Activated naive CD8-positive, alpha-beta T cell treated with anti-CD3 and anti-CD28 coated beads for 36 hours (primary cell): ENCODE measurements at regions not wholly inside any gene's neighbourhood (a gene's known extent, or its start where the extent isn't known, plus 50 kb on each side); places are given as distances from the start of the nearest gene placed in this dataset.

Source experiments
- DNase-seq: peaks from one replicate; pipeline ENCODE4 v3.0.0; 2021
- H3K27ac Mint-ChIP-seq: one replicate; pipeline ENCODE4 v1.8.0; 2022; ENCODE audit warnings: mild to moderate bottlenecking, moderate library complexity, mixed read lengths
- H3K27me3 Mint-ChIP-seq: one replicate; pipeline ENCODE4 v1.8.0; 2022; ENCODE audit warnings: mild to moderate bottlenecking, mixed read lengths
- H3K36me3 Mint-ChIP-seq: one replicate; pipeline ENCODE4 v1.8.0; 2021; ENCODE audit warnings: mild to moderate bottlenecking, mixed read lengths
- H3K4me1 Mint-ChIP-seq: one replicate; pipeline ENCODE4 v1.8.0; 2021; ENCODE audit warnings: mixed read lengths
- H3K4me3 Mint-ChIP-seq: one replicate; pipeline ENCODE4 v1.8.0; 2022; ENCODE audit warnings: mild to moderate bottlenecking, moderate library complexity, mixed read lengths
- H3K9me3 Mint-ChIP-seq: one replicate; pipeline ENCODE4 v1.8.0; 2022; ENCODE audit warnings: mixed read lengths

DNA sequence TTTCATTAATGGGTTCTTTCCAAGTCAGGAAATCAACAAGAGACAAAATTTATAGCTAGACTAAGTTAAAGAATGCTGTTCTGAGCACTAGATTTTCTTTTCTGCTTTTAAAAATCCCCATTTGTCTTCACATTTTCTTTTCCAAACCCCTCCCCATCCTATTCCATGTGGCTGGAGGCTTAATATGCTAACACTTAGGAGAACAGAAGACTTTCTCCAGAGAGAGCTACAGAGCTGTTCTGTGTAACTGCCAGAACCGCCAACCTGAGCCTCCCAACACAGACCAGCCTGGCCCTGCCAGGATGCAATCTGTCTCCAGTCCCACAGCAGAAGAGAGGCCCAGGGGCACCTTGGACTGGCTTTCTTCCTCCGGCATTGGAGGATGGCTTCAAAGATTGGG lies 264.1 kb downstream of the NDFIP2 start:
- DNase-seq = no peak
- no peaks in the 10 kb centered on the region for H3K4me1 Mint-ChIP-seq
- H3K9me3 Mint-ChIP-seq = no peaks in the 10 kb centered on the region
- no peak overlapping the region for H3K27ac Mint-ChIP-seq
- H3K36me3 Mint-ChIP-seq = no peaks in the 10 kb centered on the region
- no peaks in the 10 kb centered on the region for H3K27me3 Mint-ChIP-seq
- H3K4me3 Mint-ChIP-seq = no peak overlapping the region

DNA sequence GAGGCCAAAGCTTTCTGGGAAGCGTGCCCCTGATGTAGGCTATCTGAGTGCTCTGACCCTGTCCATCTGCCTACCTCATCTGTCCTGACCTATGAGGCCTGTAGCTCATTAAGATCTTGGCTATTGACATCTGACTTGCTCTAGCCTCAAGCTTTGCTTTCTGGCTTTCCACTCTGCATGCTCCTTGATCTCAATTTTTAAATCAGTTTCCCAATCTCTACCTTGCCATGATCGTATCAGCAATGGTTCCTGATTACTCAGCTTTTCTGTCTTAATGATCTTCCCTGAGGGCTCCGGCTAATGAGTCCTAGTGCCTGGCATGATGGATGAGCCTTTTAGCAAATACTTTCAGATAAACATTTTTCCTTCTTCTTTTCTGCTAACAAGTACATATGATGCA lies 262.0 kb downstream of the NDFIP2 start:
- DNase-seq = no peak
- H3K36me3 Mint-ChIP-seq = no peaks in the 10 kb centered on the region
- no peaks in the 10 kb centered on the region for H3K9me3 Mint-ChIP-seq
- H3K27me3 Mint-ChIP-seq = no peaks in the 10 kb centered on the region
- no peak overlapping the region for H3K4me3 Mint-ChIP-seq
- H3K4me1 Mint-ChIP-seq = no peaks in the 10 kb centered on the region
- no peak overlapping the region for H3K27ac Mint-ChIP-seq

DNA sequence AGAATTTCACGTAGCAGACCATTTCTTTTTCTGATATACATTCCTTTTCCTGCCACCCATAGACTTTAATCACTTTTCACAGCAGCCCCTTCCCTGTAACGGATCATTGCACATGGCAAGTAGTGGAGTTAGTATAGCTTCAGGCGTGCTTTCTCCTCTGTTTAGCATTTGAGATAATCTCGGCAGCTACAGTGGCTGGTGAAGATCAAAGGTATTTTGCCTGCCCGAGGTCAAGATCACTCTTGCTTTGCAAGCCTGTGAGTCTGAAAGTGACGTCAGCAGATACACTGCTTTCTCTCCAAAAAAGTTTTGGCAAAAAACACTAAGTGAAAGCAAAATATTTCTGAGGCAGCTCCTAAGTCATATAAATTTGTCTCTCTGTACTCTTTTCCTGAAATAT lies 260.0 kb downstream of the NDFIP2 start:
- Mint-ChIP-seq H3K27ac (no peak overlapping the region), H3K27me3 (no peaks in the 10 kb centered on the region)

DNA sequence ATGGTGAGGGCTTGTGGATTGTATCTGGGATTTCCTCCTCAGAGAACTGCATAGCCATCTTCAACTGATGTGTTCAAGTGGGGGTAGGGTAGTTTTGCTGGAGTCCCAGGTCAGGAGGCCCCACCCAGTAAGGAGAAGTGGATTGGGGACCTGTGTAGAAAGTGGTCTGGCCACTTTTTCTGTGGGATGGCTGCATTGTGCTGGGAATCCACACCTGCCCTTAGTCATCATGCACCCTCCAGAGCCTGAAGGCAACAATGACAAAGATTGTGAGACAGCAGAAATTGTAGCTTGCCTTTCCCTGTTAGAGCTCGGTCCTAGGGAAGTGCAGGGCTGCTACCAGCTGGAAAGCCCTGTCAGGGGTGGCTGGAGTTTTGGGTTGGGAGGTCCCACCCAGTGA lies 255.4 kb downstream of the NDFIP2 start:
- Mint-ChIP-seq H3K4me1 (no peaks in the 10 kb centered on the region), H3K27me3 (peaks cover 11% of the 10 kb centered on the region), H3K27ac (no peak overlapping the region), H3K4me3 (no peak overlapping the region), H3K36me3 (no peaks in the 10 kb centered on the region), H3K9me3 (no peaks in the 10 kb centered on the region)
- no peak for DNase-seq

More for the DNA sequence above, 260.0 kb downstream of the NDFIP2 start:
- DNase-seq = no peak
- no peaks in the 10 kb centered on the region for H3K4me1 Mint-ChIP-seq
- no peak overlapping the region for H3K4me3 Mint-ChIP-seq
- no peaks in the 10 kb centered on the region for H3K9me3 Mint-ChIP-seq
- H3K36me3 Mint-ChIP-seq = no peaks in the 10 kb centered on the region

DNA sequence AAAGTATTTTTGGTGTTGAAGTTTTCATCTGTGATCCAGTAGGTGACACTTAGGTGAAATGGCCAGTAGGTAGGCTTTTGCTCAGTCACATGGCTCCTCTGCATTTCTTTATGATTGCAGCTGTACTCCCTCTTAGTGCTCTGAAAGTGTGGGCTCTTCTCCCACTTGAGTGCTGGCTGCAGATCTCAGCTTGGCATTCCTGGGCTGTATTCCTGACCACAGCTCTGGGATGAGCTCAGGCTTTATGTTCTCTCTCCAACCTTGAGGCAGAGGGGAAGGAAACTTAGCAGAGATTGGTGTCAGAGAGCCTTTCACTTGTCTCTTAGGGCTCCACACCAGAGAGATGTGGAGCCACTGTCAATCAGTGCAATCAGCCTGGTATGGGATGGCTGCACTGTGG lies 254.3 kb downstream of the NDFIP2 start:
- H3K4me1 Mint-ChIP-seq = no peaks in the 10 kb centered on the region
- H3K36me3 Mint-ChIP-seq = no peaks in the 10 kb centered on the region
- H3K4me3 Mint-ChIP-seq = no peak overlapping the region
- H3K9me3 Mint-ChIP-seq = no peaks in the 10 kb centered on the region
- H3K27me3 Mint-ChIP-seq = peaks cover 11% of the 10 kb centered on the region
- no peak for DNase-seq
- no peak overlapping the region for H3K27ac Mint-ChIP-seq

DNA sequence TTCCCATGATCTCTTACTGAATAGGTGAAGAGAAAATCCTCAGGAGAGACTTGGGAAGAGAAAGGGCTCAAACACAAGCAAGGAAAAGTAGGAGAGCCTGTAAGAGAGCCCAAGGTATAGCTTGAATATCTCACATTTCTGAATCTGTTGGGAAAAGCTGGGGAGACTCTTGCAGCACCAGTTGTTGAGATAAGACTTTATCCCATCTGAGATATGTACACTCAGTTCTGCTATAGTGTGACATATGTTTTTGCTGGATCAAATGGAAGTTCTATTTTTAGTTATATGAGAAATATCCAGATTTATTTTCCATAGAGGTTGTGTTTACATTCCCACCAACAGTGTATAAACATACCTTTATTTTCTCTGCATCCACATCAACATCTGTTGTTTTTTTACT lies 246.1 kb downstream of the NDFIP2 start:
- Mint-ChIP-seq H3K4me1 (no peaks in the 10 kb centered on the region), H3K27ac (no peak overlapping the region), H3K9me3 (peaks cover 2% of the 10 kb centered on the region)

DNA sequence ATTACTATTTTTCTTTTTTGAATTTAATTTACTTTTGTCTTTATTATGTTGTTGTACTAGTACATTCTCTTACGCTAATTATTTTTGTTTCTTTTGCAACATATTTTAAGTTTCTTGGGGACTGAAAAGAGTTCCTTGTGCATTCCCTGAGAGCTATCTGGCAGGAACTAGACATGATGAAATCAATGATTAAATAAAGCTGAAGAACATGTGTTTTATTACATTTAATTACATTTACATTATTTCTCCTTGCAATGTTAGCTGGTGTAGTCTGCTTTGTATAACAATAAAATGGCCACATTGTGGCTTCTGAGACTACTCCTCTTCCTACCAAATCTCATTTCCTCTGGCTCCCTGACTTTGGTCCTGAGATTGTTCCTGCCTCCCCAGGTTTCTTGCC lies 244.9 kb downstream of the NDFIP2 start:
- Mint-ChIP-seq H3K9me3 (peaks cover 2% of the 10 kb centered on the region), H3K36me3 (no peaks in the 10 kb centered on the region), H3K27ac (no peak overlapping the region), H3K4me3 (no peak overlapping the region), H3K4me1 (no peaks in the 10 kb centered on the region), H3K27me3 (no peaks in the 10 kb centered on the region)
- no peak for DNase-seq

More for the DNA sequence above, 246.1 kb downstream of the NDFIP2 start:
- H3K4me3 Mint-ChIP-seq = no peak overlapping the region
- no peaks in the 10 kb centered on the region for H3K36me3 Mint-ChIP-seq
- no peaks in the 10 kb centered on the region for H3K27me3 Mint-ChIP-seq
- no peak for DNase-seq

DNA sequence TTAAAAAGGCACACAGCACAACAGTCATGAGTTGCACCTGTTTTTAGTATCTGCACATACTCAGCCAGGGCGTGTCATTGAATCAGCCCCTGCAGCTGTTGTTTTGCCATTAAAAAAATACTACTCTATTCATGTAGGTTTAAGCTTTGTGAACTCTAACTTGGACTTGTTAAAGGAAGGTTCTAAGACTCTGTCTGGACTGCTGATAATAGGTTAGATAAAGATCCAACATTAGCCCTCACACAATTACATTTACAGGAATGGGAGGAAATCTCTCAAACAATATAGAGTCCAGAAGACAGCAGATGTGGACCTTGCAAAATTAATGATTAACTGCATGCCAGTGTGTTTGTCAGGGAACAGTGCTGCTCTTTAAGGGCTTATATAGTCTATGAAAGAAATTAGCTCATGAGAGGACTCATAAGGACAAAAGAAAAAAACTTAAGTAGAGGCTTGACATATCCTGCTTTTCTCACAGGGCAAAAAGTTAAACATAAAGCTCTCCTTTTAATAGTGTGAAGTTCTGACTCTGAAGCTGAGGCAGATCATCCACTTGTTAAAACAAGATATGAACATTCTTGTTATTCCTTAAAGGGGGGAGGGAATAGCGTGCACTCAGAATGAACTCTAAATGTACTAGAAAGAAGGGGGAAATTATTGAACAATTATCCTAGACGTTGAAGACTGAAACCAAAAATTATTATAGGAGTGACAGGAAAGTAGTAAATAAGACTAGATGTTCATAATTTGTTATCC lies 243.6 kb downstream of the NDFIP2 start:
- Mint-ChIP-seq H3K27ac (no peak overlapping the region), H3K4me1 (no peaks in the 10 kb centered on the region), H3K36me3 (no peaks in the 10 kb centered on the region), H3K4me3 (no peak overlapping the region), H3K27me3 (no peaks in the 10 kb centered on the region), H3K9me3 (peaks cover 2% of the 10 kb centered on the region)
- DNase-seq = no peak

DNA sequence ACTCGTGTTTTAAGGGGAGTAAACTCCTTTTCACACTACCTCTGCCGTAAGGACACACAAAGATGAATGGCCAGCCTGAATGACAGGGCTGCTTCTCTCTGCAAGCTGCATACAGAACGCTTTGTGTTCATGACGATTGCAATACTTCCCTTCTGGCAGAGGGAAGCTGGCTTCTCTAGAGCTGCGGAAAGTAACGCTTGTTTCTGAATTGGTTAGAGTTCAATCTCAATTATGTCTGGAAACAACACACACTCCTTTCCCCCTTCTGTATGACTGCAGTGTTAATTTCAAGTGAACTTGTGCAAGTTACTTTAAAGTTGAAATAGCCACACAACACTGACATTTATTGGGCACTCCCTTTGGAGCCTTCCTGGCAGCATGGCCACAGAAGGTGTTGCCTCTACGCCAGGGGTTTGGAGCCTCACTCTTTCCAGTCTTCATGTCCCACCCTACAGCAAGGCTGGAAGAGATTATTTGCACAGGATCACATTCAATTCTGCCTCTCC lies 242.6 kb downstream of the NDFIP2 start:
- Mint-ChIP-seq H3K36me3 (no peaks in the 10 kb centered on the region), H3K4me3 (no peak overlapping the region), H3K4me1 (no peaks in the 10 kb centered on the region), H3K9me3 (peaks cover 3% of the 10 kb centered on the region), H3K27ac (no peak overlapping the region), H3K27me3 (no peaks in the 10 kb centered on the region)
- no peak for DNase-seq

DNA sequence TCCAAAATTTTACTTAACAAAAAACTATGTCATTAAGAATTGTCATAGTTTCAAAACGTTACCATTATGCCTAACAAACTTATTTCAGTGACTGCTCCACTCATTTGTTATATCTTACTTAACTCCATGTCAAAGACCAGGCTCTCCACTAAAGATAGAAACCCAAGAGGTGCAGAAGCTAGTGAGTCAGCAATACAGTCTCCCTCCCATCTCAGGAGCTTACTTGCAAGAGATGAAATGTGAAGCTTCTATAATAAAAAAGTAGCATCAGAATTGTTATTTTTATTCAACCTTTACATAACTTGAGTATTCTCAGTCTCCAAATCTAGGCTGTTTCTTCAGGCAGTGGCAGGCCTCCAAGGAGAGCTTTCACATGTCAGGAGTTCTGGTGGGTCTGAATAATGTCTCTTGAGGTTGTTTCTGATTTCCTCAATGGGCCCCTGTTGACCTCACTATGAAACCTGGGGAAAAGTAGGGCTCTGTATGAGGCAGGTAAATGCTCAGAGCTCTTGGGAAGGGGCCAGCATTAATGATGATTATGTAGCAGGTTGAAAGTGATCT lies 242.0 kb downstream of the NDFIP2 start:
- no peak for DNase-seq
- no peaks in the 10 kb centered on the region for H3K4me1 Mint-ChIP-seq
- H3K9me3 Mint-ChIP-seq = peaks cover 6% of the 10 kb centered on the region
- H3K27me3 Mint-ChIP-seq = no peaks in the 10 kb centered on the region
- H3K36me3 Mint-ChIP-seq = no peaks in the 10 kb centered on the region
- no peak overlapping the region for H3K4me3 Mint-ChIP-seq
- H3K27ac Mint-ChIP-seq = no peak overlapping the region

DNA sequence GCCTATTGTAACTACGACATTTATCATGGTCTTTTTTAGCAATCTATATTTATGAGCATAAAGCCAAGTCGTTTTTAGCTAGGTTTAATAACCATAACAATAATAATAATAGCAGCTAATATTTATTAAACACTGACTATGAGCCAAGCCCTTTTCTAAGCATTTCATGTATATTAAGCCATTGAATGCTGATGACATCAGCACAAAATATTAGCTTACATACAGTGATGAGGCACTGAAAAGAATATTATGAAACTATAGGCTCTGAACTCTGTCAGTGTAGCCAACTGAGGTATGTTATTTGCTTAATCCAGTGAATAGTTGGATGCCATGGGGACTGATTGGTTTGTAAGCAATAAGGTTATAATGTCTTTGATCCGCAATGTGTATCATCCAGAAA lies 235.2 kb downstream of the NDFIP2 start:
- Mint-ChIP-seq H3K9me3 (peaks cover 6% of the 10 kb centered on the region), H3K27ac (no peak overlapping the region), H3K4me3 (no peak overlapping the region), H3K4me1 (no peaks in the 10 kb centered on the region), H3K27me3 (no peaks in the 10 kb centered on the region), H3K36me3 (no peaks in the 10 kb centered on the region)
- no peak for DNase-seq

DNA sequence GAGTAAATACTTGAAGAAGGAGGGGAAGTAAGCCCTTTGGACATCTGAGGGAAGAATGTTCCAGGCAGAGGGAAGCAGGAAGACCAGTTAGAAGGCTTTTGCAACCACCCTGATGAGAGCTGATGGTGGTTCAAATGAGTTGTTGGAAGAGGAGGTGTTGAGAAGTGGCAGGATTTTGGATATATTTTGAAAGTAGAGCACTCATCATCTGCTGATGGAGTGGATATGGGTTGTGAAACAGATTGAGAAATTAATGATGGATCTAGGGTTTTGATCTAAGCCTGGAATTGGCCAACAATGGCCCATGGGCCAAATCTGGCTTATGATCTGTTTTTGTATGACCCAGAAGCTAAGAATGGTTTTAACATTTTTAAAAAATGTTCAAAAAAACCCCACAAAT lies 230.7 kb downstream of the NDFIP2 start:
- Mint-ChIP-seq H3K9me3 (no peaks in the 10 kb centered on the region), H3K27ac (no peak overlapping the region), H3K4me3 (no peak overlapping the region), H3K27me3 (peaks cover 5% of the 10 kb centered on the region), H3K36me3 (no peaks in the 10 kb centered on the region), H3K4me1 (no peaks in the 10 kb centered on the region)
- DNase-seq = no peak

DNA sequence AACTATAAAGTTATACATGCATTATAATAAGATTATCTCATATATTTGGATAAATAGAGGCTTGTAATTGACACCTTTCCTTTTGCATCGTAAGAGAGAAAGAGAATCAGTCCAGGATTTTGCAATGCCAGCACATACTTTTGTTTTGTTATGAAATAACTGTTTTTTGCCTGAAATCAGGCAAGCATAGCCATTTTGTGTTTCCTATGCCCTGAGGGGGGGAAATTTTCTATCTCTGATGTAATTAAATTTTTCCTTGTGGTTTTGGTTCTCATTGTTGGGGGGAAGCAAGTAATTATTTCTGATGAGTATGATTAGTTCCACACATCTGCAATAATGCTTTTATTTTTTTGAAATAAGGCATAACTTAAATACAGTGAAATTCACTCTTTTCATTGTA lies 229.4 kb downstream of the NDFIP2 start:
- no peak overlapping the region for H3K27ac Mint-ChIP-seq
- no peak for DNase-seq
- no peak overlapping the region for H3K4me3 Mint-ChIP-seq
- no peaks in the 10 kb centered on the region for H3K9me3 Mint-ChIP-seq
- H3K4me1 Mint-ChIP-seq = no peaks in the 10 kb centered on the region
- no peaks in the 10 kb centered on the region for H3K36me3 Mint-ChIP-seq
- peaks cover 5% of the 10 kb centered on the region for H3K27me3 Mint-ChIP-seq

DNA sequence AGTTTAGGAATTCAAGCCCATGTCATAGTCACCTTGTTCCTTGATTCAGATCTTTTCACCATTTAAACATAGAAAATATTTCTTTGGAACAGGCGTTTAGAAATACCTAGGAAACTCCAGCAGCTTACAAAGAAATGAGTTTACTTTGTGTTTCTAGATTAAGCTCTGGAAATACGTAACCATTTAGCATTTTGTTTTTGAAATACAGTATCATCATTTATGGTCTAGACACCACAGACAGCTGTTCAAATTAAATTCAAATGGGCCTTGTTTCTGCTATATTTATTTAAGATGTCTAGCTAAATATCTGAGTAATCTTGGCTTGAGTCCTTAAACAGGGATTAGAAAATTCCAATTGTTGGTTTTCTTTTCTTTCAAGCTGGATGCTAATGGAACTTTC lies 228.5 kb downstream of the NDFIP2 start:
- no peak for DNase-seq
- Mint-ChIP-seq H3K36me3 (no peaks in the 10 kb centered on the region), H3K4me3 (no peak overlapping the region), H3K9me3 (no peaks in the 10 kb centered on the region), H3K27ac (no peak overlapping the region), H3K27me3 (peaks cover 5% of the 10 kb centered on the region), H3K4me1 (no peaks in the 10 kb centered on the region)

DNA sequence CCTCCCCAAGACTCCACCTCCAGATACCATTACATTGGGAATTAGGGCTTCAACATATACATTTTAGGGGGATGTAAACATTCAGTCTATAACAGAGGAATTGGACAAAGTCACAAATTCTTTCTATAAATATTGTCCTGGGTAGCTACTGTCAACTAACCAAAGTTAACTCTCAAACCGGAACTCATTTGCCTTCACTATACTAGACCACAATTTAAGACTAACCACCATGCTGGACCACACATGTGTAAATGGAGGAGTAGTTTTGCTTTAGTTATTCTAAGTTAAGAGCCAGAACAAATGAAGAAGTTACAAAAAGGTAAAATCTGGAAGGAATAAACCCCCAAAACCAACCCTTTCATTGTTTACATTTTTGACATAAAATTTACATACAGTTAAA lies 222.8 kb downstream of the NDFIP2 start:
- Mint-ChIP-seq H3K27me3 (peaks cover 8% of the 10 kb centered on the region), H3K36me3 (no peaks in the 10 kb centered on the region), H3K4me1 (no peaks in the 10 kb centered on the region), H3K4me3 (no peak overlapping the region), H3K27ac (no peak overlapping the region), H3K9me3 (no peaks in the 10 kb centered on the region)
- no peak for DNase-seq

DNA sequence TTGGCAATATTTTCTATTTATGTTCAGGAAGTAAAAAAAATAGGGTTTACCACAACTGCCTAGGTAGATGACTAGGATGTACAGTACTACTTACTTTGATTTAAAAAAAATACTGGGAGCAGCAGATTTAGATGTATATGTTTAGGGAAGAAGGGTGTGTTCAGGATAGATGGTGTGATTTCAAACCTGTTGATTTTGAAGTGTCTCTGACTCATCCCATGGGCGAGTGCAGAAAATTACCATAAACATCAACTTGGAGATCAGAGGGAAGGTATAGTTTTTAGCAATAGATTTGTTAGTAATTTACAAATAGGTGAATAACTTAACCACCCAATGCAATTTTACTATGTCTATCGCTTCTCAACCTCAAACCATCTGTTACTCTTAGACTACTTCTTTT lies 214.8 kb downstream of the NDFIP2 start:
- Mint-ChIP-seq H3K4me1 (no peaks in the 10 kb centered on the region), H3K9me3 (no peaks in the 10 kb centered on the region), H3K4me3 (no peak overlapping the region)

More for the DNA sequence above, 214.8 kb downstream of the NDFIP2 start:
- no peak overlapping the region for H3K27ac Mint-ChIP-seq
- H3K36me3 Mint-ChIP-seq = no peaks in the 10 kb centered on the region
- no peak for DNase-seq
- H3K27me3 Mint-ChIP-seq = peaks cover 29% of the 10 kb centered on the region
